H1 (cell line): ENCODE measurements at regions not wholly inside any gene's neighbourhood (a gene's known extent, or its start where the extent isn't known, plus 50 kb on each side); places are given as distances from the start of the nearest gene placed in this dataset.

Experiments used
- CTCF ChIA-PET: fragments of 300-600 bp; sonication (Branson Sonifier 250); formaldehyde crosslinking; loops from one replicate; lab custom pipeline; 2021; ENCODE audit not compliant: partially characterized antibody; lab: Charles Lee
- POLR2A ChIA-PET: fragments of 300-600 bp; sonication (Branson Sonifier 250); formaldehyde crosslinking; loops from one replicate; lab custom pipeline; 2021; ENCODE audit warnings: inconsistent platforms; ENCODE audit not compliant: partially characterized antibody; lab: Charles Lee
- DNase-seq, 2 experiments: peaks; one replicate each; pipeline versions ENCODE4 v3.0.0 to v3.0.0-alpha.2; 2010 to 2022; ENCODE audit warnings: low spot score in 2 of 2, low read depth in 1 of 2, mixed read lengths in 1 of 2
- FAIRE-seq: peaks from 2 replicates; lab custom pipeline; 2011; peaks lifted over from hg19 to GRCh38; lab: Jason Lieb, UNC
- H2AFZ ChIP-seq: 2 replicates; pipeline ENCODE4 v1.8.1; 2012; ENCODE audit warnings: low read length, inconsistent platforms
- H2AK5ac ChIP-seq: 2 replicates; pipeline ENCODE4 v1.6.1; 2013; ENCODE audit warnings: low read depth, low read length
- H2BK120ac ChIP-seq: replicated peaks from 2 replicates; pipeline ENCODE3; 2013; ENCODE audit warnings: low read depth, low read length, inconsistent platforms
- H2BK12ac ChIP-seq: 2 replicates; pipeline ENCODE4 v1.6.1; 2013; ENCODE audit warnings: low read depth, low read length
- H2BK15ac ChIP-seq: 2 replicates; pipeline ENCODE4 v1.6.1; 2013; ENCODE audit warnings: low read length
- H2BK20ac ChIP-seq: 2 replicates; pipeline ENCODE4 v1.6.1; 2013; ENCODE audit warnings: low read length
- H2BK5ac ChIP-seq: 2 replicates; pipeline ENCODE4 v1.6.1; 2013; ENCODE audit warnings: low read depth, low read length
- H3K14ac ChIP-seq: 2 replicates; pipeline ENCODE4 v1.6.1; 2013; ENCODE audit warnings: inconsistent platforms; ENCODE audit not compliant: insufficient read length
- H3K18ac ChIP-seq: 2 replicates; pipeline ENCODE4 v1.6.1; 2013; ENCODE audit warnings: low read length; ENCODE audit errors: extremely low read depth
- H3K23ac ChIP-seq: 2 replicates; pipeline ENCODE4 v1.6.1; 2013; ENCODE audit warnings: inconsistent platforms; ENCODE audit not compliant: insufficient read length
- H3K23me2 ChIP-seq: 2 replicates; pipeline ENCODE4 v1.6.1; 2013; ENCODE audit warnings: low read depth, low read length
- H3K27ac ChIP-seq: 2 replicates; pipeline ENCODE4 v1.6.1; 2011; ENCODE audit warnings: low read depth, low read length, inconsistent platforms
- H3K27me3 ChIP-seq, 4 experiments: replicated peaks in 1 of 4; 1 replicate in 1 of 4; 2 replicates in 3 of 4; pipeline versions ENCODE4 v1.6.1 to v1.8.1; 2011 to 2013; ENCODE audit warnings: low read length in 3 of 4, mild to moderate bottlenecking in 3 of 4, inconsistent platforms in 2 of 4, mixed read lengths in 2 of 4, moderate library complexity in 1 of 4; ENCODE audit not compliant: control insufficient read depth in 3 of 4, insufficient read depth in 3 of 4; ENCODE audit errors: extremely low read depth in 1 of 4
- H3K36me3 ChIP-seq, 4 experiments: 2 replicates each; pipeline versions ENCODE4 v1.6.1 to v1.8.1; 2011 to 2013; ENCODE audit warnings: mild to moderate bottlenecking in 4 of 4, low read length in 3 of 4, moderate library complexity in 2 of 4, control low read depth in 1 of 4, inconsistent platforms in 1 of 4; ENCODE audit not compliant: insufficient read depth in 4 of 4, control insufficient read depth in 2 of 4
- H3K4ac ChIP-seq: replicated peaks from 2 replicates; pipeline ENCODE3; 2013; ENCODE audit warnings: low read length, low read depth, mixed read lengths, inconsistent platforms; ENCODE audit not compliant: insufficient read length
- H3K4me1 ChIP-seq, 4 experiments: replicated peaks in 1 of 4; 1 replicate in 1 of 4; 2 replicates in 3 of 4; pipeline versions ENCODE4 v1.6.1 to v1.8.1; 2011 to 2013; ENCODE audit warnings: low read length in 3 of 4, inconsistent platforms in 2 of 4, mixed read lengths in 1 of 4; ENCODE audit not compliant: insufficient read depth in 4 of 4, control insufficient read depth in 3 of 4
- H3K4me2 ChIP-seq, 2 experiments: 2 replicates each; pipeline versions ENCODE4 v1.6.1 to v1.8.1; 2011 to 2013; ENCODE audit warnings: low read depth in 2 of 2, low read length in 2 of 2, control low read depth in 1 of 2, inconsistent platforms in 1 of 2, mild to moderate bottlenecking in 1 of 2; ENCODE audit not compliant: insufficient read depth in 1 of 2
- H3K4me3 ChIP-seq, 4 experiments: fragments of 200-600, 300-600 bp in 1 of 4; sonication (generic), shearing (Covaris generic), sonication (Bioruptor Twin) in 1 of 4; 2 replicates each; pipeline versions ENCODE4 v1.5.1 to v1.8.1; 2011 to 2016; ENCODE audit warnings: low read length in 4 of 4, low read depth in 3 of 4, control low read depth in 2 of 4, inconsistent platforms in 2 of 4, mild to moderate bottlenecking in 2 of 4, mixed read lengths in 1 of 4, moderate library complexity in 1 of 4; ENCODE audit not compliant: insufficient read depth in 2 of 4; ENCODE audit errors: extremely low read depth in 1 of 4
- H3K56ac ChIP-seq: replicated peaks from 2 replicates; pipeline ENCODE3; 2013; ENCODE audit warnings: low read depth, mild to moderate bottlenecking, mixed read lengths, low read length, inconsistent platforms; ENCODE audit not compliant: insufficient read length
- H3K79me1 ChIP-seq: 2 replicates; pipeline ENCODE4 v1.6.1; 2013; ENCODE audit warnings: low read depth, low read length, control low read depth
- H3K79me2 ChIP-seq, 2 experiments: 2 replicates each; pipeline versions ENCODE4 v1.6.1 to v1.8.1; 2012 to 2013; ENCODE audit warnings: low read length in 2 of 2, mild to moderate bottlenecking in 2 of 2, inconsistent platforms in 1 of 2; ENCODE audit not compliant: insufficient read depth in 2 of 2, control insufficient read depth in 1 of 2
- H3K9ac ChIP-seq, 4 experiments: replicated peaks in 1 of 4; 1 replicate in 1 of 4; 2 replicates in 3 of 4; pipeline versions ENCODE4 v1.6.1 to v1.8.1; 2011 to 2013; ENCODE audit warnings: low read depth in 3 of 4, low read length in 3 of 4, control low read depth in 2 of 4, mild to moderate bottlenecking in 2 of 4, moderate library complexity in 2 of 4, inconsistent platforms in 1 of 4; ENCODE audit errors: extremely low read depth in 1 of 4
- H3K9me3 ChIP-seq, 2 experiments: 2 replicates each; pipeline versions ENCODE4 v1.6.1 to v1.8.1; 2012 to 2013; ENCODE audit warnings: mild to moderate bottlenecking in 2 of 2, moderate library complexity in 2 of 2, control low read depth in 1 of 2, inconsistent platforms in 1 of 2, low read depth in 1 of 2, low read length in 1 of 2, mixed read lengths in 1 of 2; ENCODE audit not compliant: insufficient read depth in 2 of 2
- H4K20me1 ChIP-seq, 2 experiments: replicated peaks in 1 of 2; 2 replicates each; pipeline versions ENCODE3 to v1.8.1; 2011 to 2013; ENCODE audit warnings: inconsistent platforms in 2 of 2, low read length in 2 of 2, mild to moderate bottlenecking in 1 of 2; ENCODE audit not compliant: insufficient read depth in 2 of 2, control insufficient read depth in 1 of 2
- H4K5ac ChIP-seq: 2 replicates; pipeline ENCODE4 v1.6.1; 2013; ENCODE audit warnings: low read length, low read depth, mixed read lengths, inconsistent platforms; ENCODE audit not compliant: insufficient read length
- H4K8ac ChIP-seq: 2 replicates; pipeline ENCODE4 v1.8.0; 2013; ENCODE audit warnings: mild to moderate bottlenecking, moderate library complexity, low read length, inconsistent platforms; ENCODE audit not compliant: insufficient read depth; ENCODE audit errors: extremely low read depth
- H4K91ac ChIP-seq: replicated peaks from 2 replicates; pipeline ENCODE3; 2013; ENCODE audit warnings: low read length, mixed read lengths, inconsistent platforms; ENCODE audit not compliant: insufficient read length
- BCL11A ChIP-seq, 2 experiments: IDR thresholded peaks; one replicate each; pipeline ENCODE4 v1.6.1; 2011; ENCODE audit warnings: low read depth in 2 of 2, low read length in 2 of 2, mild to moderate bottlenecking in 2 of 2
- KDM5A ChIP-seq: fragments of 200-600 bp; IDR thresholded peaks from 2 replicates; pipeline ENCODE4 v1.7.1; 2012; ENCODE audit warnings: mild to moderate bottlenecking, low read length, inconsistent platforms, mixed read lengths
- NRF1 ChIP-seq: IDR thresholded peaks from 2 replicates; pipeline ENCODE4 v1.6.1; 2011; ENCODE audit warnings: mild to moderate bottlenecking, low read depth, low read length, improper control_type of control experiment
- ZNF274 ChIP-seq: IDR thresholded peaks from 2 replicates; pipeline ENCODE4 v1.7.0; 2012; ENCODE audit warnings: low read length, borderline replicate concordance; ENCODE audit errors: extremely low read depth
- WGBS, 2 experiments: shearing (Covaris generic) in 1 of 2; methylation state at CpG; one replicate each; pipeline versions ENCODE4 v1.1.6 to v1.1.7; 2013 to 2015; ENCODE audit warnings: low lambda C conversion rate in 2 of 2, mixed read lengths in 2 of 2, inconsistent platforms in 1 of 2, low coverage in 1 of 2, missing lambda C conversion rate in 1 of 2; ENCODE audit not compliant: insufficient replicate concordance in 2 of 2, insufficient coverage in 1 of 2, insufficient read length in 1 of 2; ENCODE audit errors: extremely low coverage in 1 of 2, missing lambda C conversion rate in 1 of 2; 5-methylcytosine and 5-hydroxymethylcytosine counted together

GRCh38 chr14:55754471-55754870 is 174.5 kb downstream of the KTN1 start:
- H3K14ac ChIP-seq = no peak overlapping the region
- CTCF ChIA-PET = interaction anchor here (0.8 to 4.5 kb wide), 2 partner anchors 13 to 22 kb away, joined by 4 to 20 read pairs; no protein-coding TSS in a partner anchor

More at GRCh38 chr14:55754471-55754870, 174.5 kb downstream of the KTN1 start:
- Histone ChIP-seq H3K4me3 (no peak overlapping the region), H2AFZ (no peak overlapping the region), H3K4me2 (no peak overlapping the region), H2BK5ac (no peak overlapping the region), H4K91ac (no peak overlapping the region), H3K23ac (no peak overlapping the region), H2AK5ac (no peak overlapping the region), H3K4me1 (peaks cover 0 to 14% (median 5%) of the 10 kb centered on the region in 4 experiments; a peak in 5 of 7 replicates), H3K27ac (no peak overlapping the region), H3K23me2 (no peaks in the 10 kb centered on the region; the same call in 1 of the 2 replicates), H3K4ac (no peak overlapping the region), H2BK20ac (0 out of 2 replicates have a peak overlapping the region, but pooled peaks have one; percentile 14), H3K27me3 (no peaks in the 10 kb centered on the region), H4K5ac (no peak overlapping the region), H3K9ac (no peak overlapping the region), H3K36me3 (no peaks in the 10 kb centered on the region), H4K20me1 (no peaks in the 10 kb centered on the region), H2BK120ac (no peak overlapping the region), H4K8ac (no peak overlapping the region), H3K79me1 (no peaks in the 10 kb centered on the region), H2BK15ac (peak overlapping the region; percentile 36), H3K56ac (no peak overlapping the region), H2BK12ac (no peak overlapping the region; the same call in 1 of the 2 replicates), H3K79me2 (no peaks in the 10 kb centered on the region), H3K18ac (no peak overlapping the region), H3K9me3 (no peaks in the 10 kb centered on the region)
- TF ChIP-seq ZNF274 = no peak
- no peak for TF ChIP-seq NRF1
- TF ChIP-seq BCL11A (IDR thresholded peaks at IDR 0.05; ENCODE audit: low read depth in 2 of 2, low read length in 2 of 2) = no peak
- TF ChIP-seq KDM5A = no peak
- POLR2A ChIA-PET = interaction anchor here (0.6 kb wide), 1 partner anchor 652 kb away, joined by 3 read pairs; no protein-coding TSS in a partner anchor
- FAIRE-seq = no peak
- 97% methylated on average over 2 of the region's 2 CpGs; no CpG with 5 or more reads in 1 of the 2 experiments for WGBS, 2 experiments
- no peak for DNase-seq
